NCI-H1436 treated with DMSO at 0.1 percent for 48 hours (cell line): ENCODE measurements at regions not wholly inside any gene's neighbourhood (a gene's known extent, or its start where the extent isn't known, plus 50 kb on each side); places are given as distances from the start of the nearest gene placed in this dataset.

ENCODE experiments used
- DNase-seq: peaks from one replicate; lab custom pipeline; 2025; lab: John Stamatoyannopoulos, UW

GRCh38 chr3:31425401-31425800 lies 107.3 kb upstream of the STT3B start:
- no peak for DNase-seq

GRCh38 chr3:31427623-31428022 lies 105.1 kb upstream of the STT3B start:
- no peak for DNase-seq

GRCh38 chr3:31431321-31431720 lies 101.4 kb upstream of the STT3B start:
- no peak for DNase-seq

DNA sequence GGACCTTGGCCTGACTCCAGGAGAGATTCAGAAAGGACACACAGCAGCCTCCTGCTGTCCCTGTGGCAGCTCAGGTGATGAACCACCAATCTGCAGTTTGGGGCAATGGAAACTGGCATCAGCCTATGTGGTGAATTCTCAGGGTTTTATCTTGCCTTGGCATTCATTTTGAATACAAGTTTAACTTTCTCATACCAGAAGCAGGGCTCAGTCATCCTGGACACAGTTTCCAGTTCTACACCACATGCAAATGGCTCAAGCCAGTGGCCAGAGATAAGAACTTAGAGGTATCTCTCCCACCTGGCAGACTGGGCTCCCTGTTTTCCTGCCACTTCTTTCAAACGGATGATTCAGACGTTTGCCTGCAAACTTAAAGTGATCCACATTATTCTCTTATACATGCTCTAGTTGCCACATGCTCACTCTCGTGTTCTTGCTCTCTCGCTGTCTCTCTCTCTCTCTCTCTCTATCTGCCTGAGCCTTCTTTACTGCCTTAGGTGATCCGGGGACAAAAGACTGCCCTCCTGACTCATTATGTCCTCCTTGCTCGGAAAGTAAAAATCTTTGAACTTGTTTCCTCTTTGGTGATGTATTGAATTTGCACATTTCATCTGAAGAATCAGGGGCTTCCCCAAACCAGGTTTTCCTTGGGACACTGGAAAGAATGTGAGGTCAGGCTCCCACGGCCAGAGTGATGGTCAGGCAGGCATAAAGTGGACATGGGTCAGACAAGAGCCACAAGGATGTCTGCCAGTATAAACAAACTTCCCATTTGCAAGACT lies 99.6 kb upstream of the STT3B start:
- DNase-seq = no peak

GRCh38 chr3:31433679-31433992 lies 99.1 kb upstream of the STT3B start:
- no peak for DNase-seq

- no peak for DNase-seq
Observed at GRCh38 chr3:31434819-31435218, 97.9 kb upstream of the STT3B start.

- DNase-seq = no peak
Observed at GRCh38 chr3:31436830-31437229, 95.9 kb upstream of the STT3B start.

- DNase-seq = no peak
Observed at GRCh38 chr3:31438742-31439141, 94.0 kb upstream of the STT3B start.

GRCh38 chr3:31439890-31440750 lies 92.6 kb upstream of the STT3B start:
- DNase-seq = no peak

- no peak for DNase-seq
Observed at GRCh38 chr3:31440878-31441277, 91.8 kb upstream of the STT3B start.

GRCh38 chr3:31442755-31443154 lies 90.0 kb upstream of the STT3B start:
- DNase-seq = no peak

GRCh38 chr3:31444220-31445142 lies 88.2 kb upstream of the STT3B start:
- DNase-seq = no peak

DNA sequence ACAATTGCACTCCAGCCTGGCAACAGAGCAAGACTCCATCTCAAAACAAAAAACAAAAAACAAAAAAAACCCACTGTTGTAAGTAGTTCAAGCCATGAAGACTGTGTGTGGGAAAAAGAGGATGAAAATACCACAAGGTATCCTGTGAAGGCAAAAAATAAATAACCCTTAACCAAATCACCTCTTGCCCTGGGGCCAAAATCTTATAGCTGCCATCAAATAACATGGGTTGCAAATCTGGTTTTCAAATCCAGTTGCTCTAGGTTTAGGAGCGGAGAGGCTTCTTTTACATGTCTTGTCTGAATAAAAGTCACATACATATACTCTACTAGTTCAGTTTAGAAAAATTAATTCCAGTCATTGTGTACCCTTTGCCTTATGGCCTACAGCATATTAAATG lies 87.0 kb upstream of the STT3B start:
- no peak for DNase-seq

- DNase-seq = no peak
Observed at GRCh38 chr3:31448035-31448881, 84.5 kb upstream of the STT3B start.

- DNase-seq = no peak
Observed at GRCh38 chr3:31448882-31449243, 83.9 kb upstream of the STT3B start.

- no peak for DNase-seq
Observed at GRCh38 chr3:31449318-31449717, 83.4 kb upstream of the STT3B start.

GRCh38 chr3:31450345-31450744 lies 82.4 kb upstream of the STT3B start:
- no peak for DNase-seq

DNA sequence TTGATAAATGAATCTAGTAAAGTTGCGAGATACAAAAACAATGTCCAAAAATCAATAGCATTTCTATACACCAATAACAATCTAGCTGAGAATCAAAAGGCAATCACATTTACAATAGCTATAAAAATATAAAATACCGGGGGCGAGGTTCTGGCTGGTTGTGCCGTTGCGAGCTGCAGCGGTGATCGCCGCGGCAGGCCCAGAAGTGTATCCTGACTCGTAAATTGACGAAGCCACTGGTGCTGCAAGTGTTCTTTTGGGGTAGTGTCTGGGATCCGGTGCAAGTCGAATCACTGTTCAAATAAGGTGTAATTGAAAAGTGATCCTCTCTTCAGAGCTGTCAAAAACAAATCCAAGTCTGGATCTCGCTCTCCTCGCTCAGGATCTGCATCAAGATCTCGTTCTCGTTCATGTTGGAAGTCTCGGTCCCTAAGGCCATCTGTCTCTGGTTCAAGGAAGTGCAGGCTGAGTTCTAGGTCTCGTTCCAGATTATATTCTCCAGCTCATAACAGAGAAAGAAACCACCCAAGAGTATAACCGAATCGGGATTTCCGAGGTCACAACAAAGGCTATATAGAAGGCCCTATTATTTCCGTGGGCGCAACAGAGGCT lies 80.1 kb upstream of the STT3B start:
- no peak for DNase-seq

DNA sequence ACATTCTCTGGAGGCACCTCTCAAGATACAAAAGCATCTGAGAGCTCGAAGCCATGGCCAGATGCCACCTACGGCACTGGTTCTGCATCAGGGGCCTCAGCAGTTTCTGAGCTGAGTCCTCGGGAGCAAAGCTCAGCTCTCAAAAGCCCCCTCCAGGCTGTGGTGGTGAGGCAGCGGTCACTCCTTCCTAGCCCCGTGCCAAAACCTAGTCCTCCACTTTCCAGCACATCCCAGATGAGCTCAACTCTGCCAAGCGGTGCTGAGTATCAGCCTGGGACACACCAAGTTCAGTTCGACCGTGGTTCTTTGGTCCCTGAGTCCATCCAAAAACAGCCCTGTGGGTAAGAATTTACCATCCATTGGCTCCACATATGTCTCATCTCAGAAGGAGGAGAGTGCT lies 79.3 kb upstream of the STT3B start:
- no peak for DNase-seq

- no peak for DNase-seq
Observed at GRCh38 chr3:31455524-31455923, 77.2 kb upstream of the STT3B start.

- no peak for DNase-seq
Observed at GRCh38 chr3:31456373-31456772, 76.4 kb upstream of the STT3B start.
